Calu3 (cell line): ENCODE measurements at regions not wholly inside any gene's neighbourhood (a gene's known extent, or its start where the extent isn't known, plus 50 kb on each side); places are given as distances from the start of the nearest gene placed in this dataset.

ENCODE experiments used
- BruUV-seq: library from RNA; stranded (reverse); fragments of 400-500 nt; replicated peaks from 2 replicates; lab custom pipeline; 2021; lab: Mats Ljungman, UMichigan
- CTCF ChIA-PET: fragments of 300-600 bp; sonication (Branson Sonifier 250); formaldehyde crosslinking; loops from one replicate; lab custom pipeline; 2022; ENCODE audit warnings: antibody characterized with exemption; lab: Charles Lee
- DNase-seq: peaks from one replicate; pipeline ENCODE4 v3.0.0; 2022
- H3K27ac Mint-ChIP-seq: one replicate; pipeline ENCODE4 v1.8.0; 2022; ENCODE audit warnings: mixed read lengths; ENCODE audit not compliant: unreplicated experiment
- H3K27me3 Mint-ChIP-seq: one replicate; pipeline ENCODE4 v1.8.0; 2022; ENCODE audit warnings: mixed read lengths; ENCODE audit not compliant: unreplicated experiment
- H3K36me3 Mint-ChIP-seq: one replicate; pipeline ENCODE4 v1.8.0; 2022; ENCODE audit warnings: mild to moderate bottlenecking, moderate library complexity, mixed read lengths; ENCODE audit not compliant: insufficient read depth, unreplicated experiment
- H3K4me1 Mint-ChIP-seq: one replicate; pipeline ENCODE4 v1.8.0; 2022; ENCODE audit warnings: mild to moderate bottlenecking, low read depth, mixed read lengths; ENCODE audit not compliant: unreplicated experiment
- H3K4me3 Mint-ChIP-seq: one replicate; pipeline ENCODE4 v1.8.0; 2022; ENCODE audit warnings: mild to moderate bottlenecking, low read depth, moderate library complexity, mixed read lengths; ENCODE audit not compliant: unreplicated experiment
- H3K9me3 Mint-ChIP-seq: one replicate; pipeline ENCODE4 v1.8.0; 2022; ENCODE audit warnings: low read depth, mixed read lengths; ENCODE audit not compliant: unreplicated experiment
- CTCF ChIP-seq: fragments of 200-600 bp; IDR thresholded peaks from one replicate; pipeline ENCODE4 v1.8.0; 2022; ENCODE audit warnings: antibody characterized with exemption; ENCODE audit not compliant: unreplicated experiment
- intact Hi-C: fragments of 100-400 bp; cut with micrococcal nuclease; formaldehyde crosslinking; loops from one replicate; pipeline ENCODE4 v1.10.0; 2022; ENCODE audit not compliant: unreplicated experiment

- no peaks in the 10 kb centered on the region for H3K27me3 Mint-ChIP-seq
- no peaks in the 10 kb centered on the region for H3K36me3 Mint-ChIP-seq
- CTCF ChIA-PET = no interaction called here
- TF ChIP-seq CTCF = no peak
- no TSS peak for BruUV-seq
- no peak overlapping the region for H3K4me3 Mint-ChIP-seq
- intact Hi-C loops = loop anchor here (10.0 kb wide), 1 partner anchor 119 kb away; no protein-coding TSS in a partner anchor
- peaks cover 8% of the 10 kb centered on the region for H3K4me1 Mint-ChIP-seq
- H3K9me3 Mint-ChIP-seq = no peaks in the 10 kb centered on the region
- no peak for DNase-seq
- no peak overlapping the region for H3K27ac Mint-ChIP-seq
These were observed 171.7 kb downstream of the SLIT2 start for GRCh38 chr4:20423420-20423819.

DNA sequence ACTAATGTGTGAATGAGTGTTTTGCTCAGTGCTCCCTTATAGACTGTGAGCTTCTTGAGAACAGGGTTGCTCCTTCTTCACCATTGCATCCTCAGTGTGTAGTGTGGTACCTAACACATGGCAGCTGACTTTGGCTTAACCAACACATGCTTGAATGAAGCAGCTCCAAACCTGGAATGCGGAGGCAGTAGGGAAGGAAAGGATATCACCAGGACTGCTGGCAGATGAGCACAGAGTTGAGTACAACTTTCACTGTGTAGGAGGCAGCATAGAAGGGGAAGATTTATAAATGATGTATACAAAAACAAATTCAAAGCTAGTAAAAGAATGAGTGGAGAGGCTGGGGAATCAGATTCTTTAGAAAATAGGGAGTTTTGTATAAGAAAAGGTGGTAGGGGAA is 174.3 kb downstream of the SLIT2 start:
- Mint-ChIP-seq H3K4me1 (peaks cover 18% of the 10 kb centered on the region), H3K36me3 (no peaks in the 10 kb centered on the region), H3K4me3 (no peak overlapping the region), H3K27me3 (no peaks in the 10 kb centered on the region), H3K9me3 (no peaks in the 10 kb centered on the region), H3K27ac (no peak overlapping the region)
- TF ChIP-seq CTCF = no peak
- DNase-seq = no peak
- CTCF ChIA-PET = interaction anchor here (0.6 kb wide), 1 partner anchor 1188 kb away, joined by 3 read pairs; no protein-coding TSS in a partner anchor
- no TSS peak for BruUV-seq
- intact Hi-C loops = loop anchor here (10.0 kb wide), 1 partner anchor 121 kb away; no protein-coding TSS in a partner anchor

DNA sequence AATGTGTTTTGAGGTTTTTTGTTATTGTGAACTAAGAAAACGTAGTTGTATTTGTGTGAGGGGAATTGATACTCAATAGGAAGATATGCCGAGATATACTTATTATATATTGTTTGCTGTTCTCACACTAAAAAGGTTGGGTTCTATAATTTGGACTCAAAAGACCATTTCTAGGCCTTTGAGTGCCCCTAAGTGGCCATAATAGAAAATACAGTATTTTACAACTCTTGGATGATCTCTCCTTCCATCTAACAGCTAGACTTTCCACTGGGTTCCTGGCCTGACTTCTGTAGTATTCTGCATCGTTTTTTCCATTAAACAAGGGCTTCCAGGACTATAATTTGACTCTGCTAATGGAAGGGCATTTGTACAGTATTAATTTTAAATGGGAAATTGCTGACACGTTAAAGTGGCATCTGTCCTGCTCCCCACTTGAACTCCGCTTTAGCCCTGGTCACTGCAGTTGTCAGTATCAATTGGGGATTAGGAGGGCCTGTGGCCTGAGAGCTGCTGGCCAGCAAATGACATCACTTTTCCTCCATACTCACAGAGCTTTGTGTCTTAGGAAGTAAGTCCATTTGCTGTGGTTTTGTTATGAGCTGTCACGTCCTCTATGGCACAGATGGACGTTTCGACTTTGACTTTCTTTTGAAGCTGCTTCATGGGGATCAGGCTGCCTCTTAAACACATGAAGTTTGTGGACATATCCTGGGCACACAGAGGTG is 176.9 kb downstream of the SLIT2 start:
- no TSS peak for BruUV-seq
- Mint-ChIP-seq H3K4me1 (peaks cover 9% of the 10 kb centered on the region), H3K27ac (no peak overlapping the region), H3K36me3 (no peaks in the 10 kb centered on the region), H3K27me3 (no peaks in the 10 kb centered on the region), H3K4me3 (no peak overlapping the region), H3K9me3 (no peaks in the 10 kb centered on the region)
- DNase-seq = no peak
- no peak for TF ChIP-seq CTCF
- intact Hi-C loops = loop anchor here (10.0 kb wide), 1 partner anchor 124 kb away; no protein-coding TSS in a partner anchor
- CTCF ChIA-PET = no interaction called here

- no peak overlapping the region for H3K27ac Mint-ChIP-seq
- no peaks in the 10 kb centered on the region for H3K36me3 Mint-ChIP-seq
- intact Hi-C loops = no loop called here
- H3K9me3 Mint-ChIP-seq = no peaks in the 10 kb centered on the region
- CTCF ChIA-PET = no interaction called here
- no peak overlapping the region for H3K4me3 Mint-ChIP-seq
- H3K27me3 Mint-ChIP-seq = no peaks in the 10 kb centered on the region
- no peak for DNase-seq
- H3K4me1 Mint-ChIP-seq = peaks cover 9% of the 10 kb centered on the region
- BruUV-seq = no TSS peak
- no peak for TF ChIP-seq CTCF
These were observed 178.7 kb downstream of the SLIT2 start for GRCh38 chr4:20430259-20430941.
